Cardiac fibroblast (primary cell): ENCODE measurements at regions not wholly inside any gene's neighbourhood (a gene's known extent, or its start where the extent isn't known, plus 50 kb on each side); places are given as distances from the start of the nearest gene placed in this dataset.

ENCODE experiments used
- DNase-seq, 2 donors: peaks; one replicate each; pipeline versions ENCODE4 v3.0.0 to v3.0.0-alpha.2; 2010; ENCODE audit warnings: low read depth in 2 of 2
- H3K4me3 ChIP-seq, 2 donors: replicated peaks in 1 of 2; 1 replicate in 1 of 2; 2 replicates in 1 of 2; pipeline ENCODE4 v1.5.1; 2011; ENCODE audit warnings: low read depth in 2 of 2, low read length in 2 of 2, mild to moderate bottlenecking in 2 of 2, moderate library complexity in 1 of 2
- CTCF ChIP-seq: IDR thresholded peaks from one replicate; pipeline ENCODE4 v1.5.1; 2011; ENCODE audit warnings: low read depth, mild to moderate bottlenecking, low read length, inconsistent platforms

GRCh38 chr4:53913771-53914170 is 150.6 kb downstream of the CHIC2 start:
- TF ChIP-seq CTCF: no peak
- no peak overlapping the region for H3K4me3 ChIP-seq
- no peak for DNase-seq

- no peak for TF ChIP-seq CTCF
- no peak overlapping the region for H3K4me3 ChIP-seq
- peak in 1 of 2 donors; percentile 25 for DNase-seq
Observed at GRCh38 chr4:53912766-53913497, 151.5 kb downstream of the CHIC2 start.

- DNase-seq: peak; percentile 95 to 97
- peak; percentile 70 for TF ChIP-seq CTCF
- H3K4me3 ChIP-seq: peak overlapping the region in 1 of 2 donors; percentile 32
Observed at GRCh38 chr4:53908661-53909078, 155.7 kb downstream of the CHIC2 start.

GRCh38 chr4:53907772-53908171 is 156.6 kb downstream of the CHIC2 start:
- H3K4me3 ChIP-seq: no peak overlapping the region
- TF ChIP-seq CTCF: no peak
- no peak for DNase-seq

GRCh38 chr4:53906606-53907190 is 157.7 kb downstream of the CHIC2 start:
- DNase-seq: peak in 1 of 2 donors; percentile 38
- no peak for TF ChIP-seq CTCF
- no peak overlapping the region for H3K4me3 ChIP-seq

GRCh38 chr4:53905941-53906377 is 158.4 kb downstream of the CHIC2 start:
- TF ChIP-seq CTCF: no peak
- H3K4me3 ChIP-seq: peak overlapping the region; percentile 29 to 32
- peak; percentile 79 to 85 for DNase-seq
